Spleen (tissue), 11 donors: ENCODE measurements at regions not wholly inside any gene's neighbourhood (a gene's known extent, or its start where the extent isn't known, plus 50 kb on each side); places are given as distances from the start of the nearest gene placed in this dataset.

Source experiments
- DNase-seq: peaks from one replicate; pipeline ENCODE4 v3.0.0-alpha.2; 2020
- H3K27ac ChIP-seq, 8 donors: fragments of 200-600 bp; sonication (generic) in 7 of 8; 1 replicate in 4 of 8; 2 replicates in 4 of 8; pipeline versions ENCODE4 v1.5.0 to v1.8.0; 2016 to 2021; ENCODE audit warnings: inconsistent platforms in 4 of 8, mild to moderate bottlenecking in 4 of 8, moderate library complexity in 1 of 8
- H3K27me3 ChIP-seq, 7 donors: fragments of 200-600 bp; sonication (generic) in 6 of 7; replicated peaks in 1 of 7; 1 replicate in 4 of 7; 2 replicates in 3 of 7; pipeline versions ENCODE4 v1.5.0 to v1.8.0; 2016 to 2021; ENCODE audit warnings: inconsistent platforms in 3 of 7, mild to moderate bottlenecking in 1 of 7
- H3K36me3 ChIP-seq, 6 donors: fragments of 200-600 bp; sonication (generic) in 5 of 6; 1 replicate in 4 of 6; 2 replicates in 2 of 6; pipeline versions ENCODE4 v1.5.0 to v1.8.0; 2016 to 2021; ENCODE audit warnings: inconsistent platforms in 2 of 6
- H3K4me1 ChIP-seq, 6 donors: fragments of 200-600 bp; sonication (generic) in 5 of 6; 1 replicate in 3 of 6; 2 replicates in 3 of 6; pipeline versions ENCODE4 v1.5.0 to v1.8.0; 2016 to 2021; ENCODE audit warnings: inconsistent platforms in 3 of 6
- H3K4me3 ChIP-seq, 8 donors: fragments of 200-600 bp; sonication (generic) in 7 of 8; 1 replicate in 4 of 8; 2 replicates in 4 of 8; pipeline versions ENCODE4 v1.5.0 to v1.8.0; 2016 to 2021; ENCODE audit warnings: inconsistent platforms in 4 of 8, mild to moderate bottlenecking in 4 of 8, moderate library complexity in 2 of 8
- H3K9me3 ChIP-seq, 8 donors: fragments of 200-600 bp; sonication (generic) in 7 of 8; 1 replicate in 4 of 8; 2 replicates in 4 of 8; pipeline versions ENCODE4 v1.5.0 to v1.8.0; 2016 to 2021; ENCODE audit warnings: inconsistent platforms in 4 of 8
- POLR2A ChIP-seq, 3 donors: fragments of 450-650 bp; IDR thresholded peaks; one replicate each; pipeline ENCODE4 v1.5.1; 2017; ENCODE audit warnings: antibody characterized with exemption in 3 of 3, mild to moderate bottlenecking in 1 of 3
- POLR2AphosphoS5 ChIP-seq, 3 donors: sonication (generic); formaldehyde crosslinking; IDR thresholded peaks; one replicate each; pipeline ENCODE4 v1.5.1; 2017; ENCODE audit warnings: antibody characterized with exemption in 3 of 3
- WGBS, 5 donors: extraction: QIAGEN DNeasy Blood & Tissue Kit in 3 of 5; methylation state at CpG; one replicate each; pipeline versions ENCODE4 v1.1.5 to v1.1.7; 2013 to 2018; 5-methylcytosine and 5-hydroxymethylcytosine counted together
- intact Hi-C: fragments of 100-400 bp; cut with DNase I; formaldehyde crosslinking; loops from one replicate; pipeline ENCODE4 v1.15.0; 2023; ENCODE audit warnings: low total_unique reads
- TF ChIP-seq, protein P1 (sequence below), 11 experiments: fragments of 200-600 bp in 7 of 11; fragments of 450-650 bp in 4 of 11; sonication (generic) in 4 of 11; IDR thresholded peaks in 8 of 11; conservative IDR thresholded peaks in 3 of 11; 1 replicate in 7 of 11; 2 replicates in 4 of 11; pipeline versions ENCODE4 v1.4.0 to v1.8.0; 2016 to 2021; ENCODE audit warnings: antibody characterized with exemption in 11 of 11, inconsistent platforms in 4 of 11, mild to moderate bottlenecking in 1 of 11
- donor health status: healthy with polysubstance abuse.
- donor health status: DM: no; HTN: no; CAD: no; lungs with moderate emphysema.
- donor health status: DM: no; HTN: no; CAD: no.
- donor health status: Bipolar disorder and iron deficiency.
- donor health status: healthy.
- donor health status: DM: no; HTN: no; CAD: no.
- donor health status: DM: yes; HTN: yes; CAD: no.

DNA sequence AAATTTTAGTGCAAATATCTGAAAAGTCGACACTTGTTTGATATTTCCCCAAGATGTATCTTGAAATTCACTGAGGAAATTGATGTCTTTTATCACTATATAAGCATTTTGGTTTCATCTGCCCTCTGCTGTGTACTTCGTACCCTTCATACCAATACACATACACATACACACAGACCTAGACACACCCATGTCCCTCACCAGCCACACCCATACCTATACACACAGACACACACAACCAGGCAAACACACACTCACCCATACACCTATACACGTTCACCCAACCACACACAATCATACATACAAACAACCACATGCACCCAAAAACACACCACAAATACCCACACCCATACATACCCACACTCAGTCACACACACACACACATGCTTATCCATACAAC lies 367.8 kb downstream of the HINT1 start:
- peaks cover 0 to 26% (median 21%) of the 10 kb centered on the region in 8 donors for H3K9me3 ChIP-seq
- TF ChIP-seq, protein P1, sequence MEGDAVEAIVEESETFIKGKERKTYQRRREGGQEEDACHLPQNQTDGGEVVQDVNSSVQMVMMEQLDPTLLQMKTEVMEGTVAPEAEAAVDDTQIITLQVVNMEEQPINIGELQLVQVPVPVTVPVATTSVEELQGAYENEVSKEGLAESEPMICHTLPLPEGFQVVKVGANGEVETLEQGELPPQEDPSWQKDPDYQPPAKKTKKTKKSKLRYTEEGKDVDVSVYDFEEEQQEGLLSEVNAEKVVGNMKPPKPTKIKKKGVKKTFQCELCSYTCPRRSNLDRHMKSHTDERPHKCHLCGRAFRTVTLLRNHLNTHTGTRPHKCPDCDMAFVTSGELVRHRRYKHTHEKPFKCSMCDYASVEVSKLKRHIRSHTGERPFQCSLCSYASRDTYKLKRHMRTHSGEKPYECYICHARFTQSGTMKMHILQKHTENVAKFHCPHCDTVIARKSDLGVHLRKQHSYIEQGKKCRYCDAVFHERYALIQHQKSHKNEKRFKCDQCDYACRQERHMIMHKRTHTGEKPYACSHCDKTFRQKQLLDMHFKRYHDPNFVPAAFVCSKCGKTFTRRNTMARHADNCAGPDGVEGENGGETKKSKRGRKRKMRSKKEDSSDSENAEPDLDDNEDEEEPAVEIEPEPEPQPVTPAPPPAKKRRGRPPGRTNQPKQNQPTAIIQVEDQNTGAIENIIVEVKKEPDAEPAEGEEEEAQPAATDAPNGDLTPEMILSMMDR (IDR thresholded peaks at IDR 0.05 in 8 of 11, conservative IDR thresholded peaks at IDR 0.05 in 3 of 11), result no peak
- TF ChIP-seq POLR2A (IDR thresholded peaks at IDR 0.05) (no peak), POLR2AphosphoS5 (IDR thresholded peaks at IDR 0.05) (no peak)
- H3K27ac ChIP-seq, result no peak overlapping the region
- no peaks in the 10 kb centered on the region for H3K27me3 ChIP-seq
- 61 to 86% (median 74%) methylated on average over 3 of the region's 3 CpGs for whole genome bisulfite sequencing, 5 donors
- intact Hi-C loops, result no loop called here
- no peaks in the 10 kb centered on the region for H3K36me3 ChIP-seq
- DNase-seq, result no peak
- no peaks in the 10 kb centered on the region for H3K4me1 ChIP-seq
- no peak overlapping the region for H3K4me3 ChIP-seq

GRCh38 chr5:130796902-130797301 lies 368.2 kb downstream of the HINT1 start:
- no peaks in the 10 kb centered on the region for H3K36me3 ChIP-seq

DNA sequence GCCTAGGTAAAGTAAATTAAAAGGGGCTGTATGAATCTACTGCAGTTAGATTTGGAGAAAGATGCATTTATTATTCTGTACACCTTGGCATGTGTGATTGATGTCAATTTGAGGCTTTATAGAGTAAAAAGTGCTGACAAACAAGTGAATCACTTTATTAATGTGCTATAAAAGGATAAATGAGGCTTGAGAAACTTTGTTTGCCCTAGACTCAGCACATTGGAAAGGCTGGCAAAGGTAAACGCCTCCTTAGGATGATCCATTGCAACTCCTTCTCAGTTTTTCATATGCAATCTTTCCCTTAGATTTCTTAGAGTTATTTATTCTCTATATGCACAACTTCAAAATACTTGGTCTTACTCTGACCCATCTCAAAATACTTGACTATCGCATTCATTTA lies 369.0 kb downstream of the HINT1 start:
- Histone ChIP-seq H3K27me3 (no peaks in the 10 kb centered on the region), H3K27ac (no peak overlapping the region), H3K36me3 (no peaks in the 10 kb centered on the region), H3K4me1 (no peaks in the 10 kb centered on the region), H3K4me3 (no peak overlapping the region), H3K9me3 (peaks cover 0 to 22% (median 17%) of the 10 kb centered on the region in 8 donors)
- TF ChIP-seq, protein P1 (IDR thresholded peaks at IDR 0.05 in 8 of 11, conservative IDR thresholded peaks at IDR 0.05 in 3 of 11), result no peak
- no peak for TF ChIP-seq POLR2A (IDR thresholded peaks at IDR 0.05)
- TF ChIP-seq POLR2AphosphoS5 (IDR thresholded peaks at IDR 0.05), result no peak
- intact Hi-C loops, result no loop called here
- WGBS, 5 donors, result 79 to 89% (median 83%) methylated on average over 2 of the region's 2 CpGs
- DNase-seq, result no peak

More at GRCh38 chr5:130796902-130797301, 368.2 kb downstream of the HINT1 start:
- no peak overlapping the region for H3K4me3 ChIP-seq
- no peaks in the 10 kb centered on the region for H3K27me3 ChIP-seq
- no peaks in the 10 kb centered on the region for H3K4me1 ChIP-seq
- TF ChIP-seq, protein P1 (IDR thresholded peaks at IDR 0.05 in 8 of 11, conservative IDR thresholded peaks at IDR 0.05 in 3 of 11), result no peak
- TF ChIP-seq POLR2A (IDR thresholded peaks at IDR 0.05), result no peak
- TF ChIP-seq POLR2AphosphoS5 (IDR thresholded peaks at IDR 0.05), result no peak
- 62 to 77% (median 74%) methylated on average over 2 of the region's 2 CpGs for WGBS, 5 donors
- peaks cover 0 to 26% (median 21%) of the 10 kb centered on the region in 8 donors for H3K9me3 ChIP-seq
- no peak overlapping the region for H3K27ac ChIP-seq
- intact Hi-C loops, result no loop called here
- DNase-seq, result no peak

DNA sequence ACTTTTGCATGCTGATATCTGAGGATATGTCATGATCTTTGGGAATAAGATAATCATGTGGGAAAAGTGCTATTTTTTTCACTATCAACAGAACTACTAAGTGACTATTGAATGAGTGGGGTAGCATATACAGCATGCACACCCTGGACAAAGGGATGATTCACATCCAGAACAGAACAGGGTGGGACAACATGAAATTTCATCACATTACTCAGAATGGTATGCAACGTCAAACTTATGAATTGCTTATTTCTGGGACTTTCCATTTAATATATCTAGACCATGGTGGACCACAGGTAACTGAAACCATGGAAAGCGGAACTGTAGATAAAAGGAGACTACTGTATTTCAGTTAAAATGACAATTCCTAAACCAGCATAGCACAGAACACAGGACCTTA lies 370.0 kb downstream of the HINT1 start:
- no peak overlapping the region for H3K27ac ChIP-seq
- H3K36me3 ChIP-seq, result no peaks in the 10 kb centered on the region
- no peak overlapping the region for H3K4me3 ChIP-seq
- TF ChIP-seq POLR2A (IDR thresholded peaks at IDR 0.05) (no peak), POLR2AphosphoS5 (IDR thresholded peaks at IDR 0.05) (no peak)
- TF ChIP-seq, protein P1 (IDR thresholded peaks at IDR 0.05 in 8 of 11, conservative IDR thresholded peaks at IDR 0.05 in 3 of 11), result no peak
- 78 to 91% (median 87%) methylated on average over 2 of the region's 2 CpGs for WGBS, 5 donors
- H3K9me3 ChIP-seq, result peaks cover 0 to 13% (median 8%) of the 10 kb centered on the region in 8 donors
- intact Hi-C loops, result no loop called here
- DNase-seq, result no peak
- no peaks in the 10 kb centered on the region for H3K27me3 ChIP-seq
- H3K4me1 ChIP-seq, result no peaks in the 10 kb centered on the region
